CD4-positive, CD25-positive, alpha-beta regulatory T cell (primary cell): ENCODE measurements at regions not wholly inside any gene's neighbourhood (a gene's known extent, or its start where the extent isn't known, plus 50 kb on each side); places are given as distances from the start of the nearest gene placed in this dataset.
"Not testable (repeated sequence)": the region's sequence is repeated elsewhere in the genome, so short reads cannot be mapped to it uniquely, and the experiment has no call there.

Experiments
- ATAC-seq, 2 donors: fragments of 150-1000 bp; cut with Tn5 transposase; one replicate each; pipeline ENCODE4 v1.10.0; 2021; ENCODE audit warnings: low read depth in 2 of 2, moderate number of reproducible peaks in 2 of 2, moderate library complexity in 1 of 2
- DNase-seq, 3 donors: peaks; one replicate each; pipeline versions ENCODE4 v3.0.0 to v3.0.0-alpha.2; 2012 to 2022; ENCODE audit warnings: mixed read lengths in 1 of 3
- H3K27ac ChIP-seq: one replicate; pipeline ENCODE4 v1.7.0; 2013; ENCODE audit warnings: mild to moderate bottlenecking, low read length; ENCODE audit not compliant: insufficient read depth, poor library complexity, severe bottlenecking
- H3K27me3 ChIP-seq: one replicate; pipeline ENCODE4 v1.7.0; 2013; ENCODE audit warnings: low read length; ENCODE audit not compliant: control insufficient read depth, insufficient read depth
- H3K36me3 ChIP-seq: one replicate; pipeline ENCODE4 v1.7.0; 2013; ENCODE audit warnings: mild to moderate bottlenecking, low read length, moderate library complexity; ENCODE audit not compliant: control insufficient read depth, insufficient read depth
- H3K4me1 ChIP-seq: 2 replicates; pipeline ENCODE4 v1.7.0; 2013; ENCODE audit warnings: mild to moderate bottlenecking, low read length; ENCODE audit not compliant: insufficient read depth, control insufficient read depth, poor library complexity, severe bottlenecking
- H3K4me3 ChIP-seq: one replicate; pipeline ENCODE4 v1.7.0; 2013; ENCODE audit warnings: low read depth, mild to moderate bottlenecking, low read length, moderate library complexity
- H3K9me3 ChIP-seq, 2 experiments: 1 replicate in 1 of 2; 2 replicates in 1 of 2; pipeline ENCODE4 v1.7.0; 2013; ENCODE audit warnings: low read length in 2 of 2, mild to moderate bottlenecking in 1 of 2, moderate library complexity in 1 of 2; ENCODE audit not compliant: control insufficient read depth in 2 of 2
- H3K27ac Mint-ChIP-seq, 3 donors: one replicate each; pipeline ENCODE4 v1.8.0; 2020 to 2022; ENCODE audit warnings: mild to moderate bottlenecking in 3 of 3, mixed read lengths in 3 of 3, moderate library complexity in 2 of 3
- H3K27me3 Mint-ChIP-seq: one replicate; pipeline ENCODE4 v1.8.0; 2022; ENCODE audit warnings: mild to moderate bottlenecking, mixed read lengths
- H3K36me3 Mint-ChIP-seq: one replicate; pipeline ENCODE4 v1.8.0; 2020; ENCODE audit warnings: mixed read lengths
- H3K4me1 Mint-ChIP-seq, 4 donors: one replicate each; pipeline ENCODE4 v1.8.0; 2020 to 2022; ENCODE audit warnings: mixed read lengths in 4 of 4, mild to moderate bottlenecking in 1 of 4
- H3K4me3 Mint-ChIP-seq, 4 donors: one replicate each; pipeline ENCODE4 v1.8.0; 2020 to 2022; ENCODE audit warnings: mild to moderate bottlenecking in 4 of 4, mixed read lengths in 4 of 4, moderate library complexity in 3 of 4
- H3K9me3 Mint-ChIP-seq, 7 donors: one replicate each; pipeline ENCODE4 v1.8.0; 2020 to 2022; ENCODE audit warnings: mixed read lengths in 7 of 7, mild to moderate bottlenecking in 3 of 7, moderate library complexity in 2 of 7

DNA sequence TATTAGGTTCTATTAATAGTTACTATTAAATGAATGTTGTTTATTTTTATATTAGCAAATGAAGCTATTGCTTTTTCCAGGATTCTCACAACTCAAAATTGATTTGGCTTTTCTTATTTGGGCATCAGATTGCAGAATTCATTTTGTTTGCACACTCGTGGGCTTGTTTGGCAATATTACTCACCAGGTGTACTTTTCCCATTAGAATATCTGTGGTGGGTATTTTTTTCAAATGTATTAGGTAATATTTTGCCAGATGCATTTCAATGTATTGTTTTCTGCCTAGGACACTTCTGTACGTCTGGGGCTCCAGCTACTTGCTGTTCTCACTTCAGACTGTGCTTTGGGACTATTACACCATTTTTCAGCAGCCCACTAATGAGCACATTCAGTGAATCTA, 108.0 kb upstream of the GHR start:
- H3K27me3 Mint-ChIP-seq, result no peaks in the 10 kb centered on the region
- ATAC-seq, result no peak
- Histone ChIP-seq H3K36me3 (no peaks in the 10 kb centered on the region), H3K27ac (no peak overlapping the region), H3K4me3 (no peak overlapping the region), H3K4me1 (no peaks in the 10 kb centered on the region), H3K27me3 (no peaks in the 10 kb centered on the region), H3K9me3 (peaks cover 0 to under 1% of the 10 kb centered on the region in 2 experiments)
- no peak for DNase-seq
- H3K4me1 Mint-ChIP-seq, result no peaks in the 10 kb centered on the region
- H3K27ac Mint-ChIP-seq, result no peak overlapping the region
- no peak overlapping the region for H3K4me3 Mint-ChIP-seq
- no peaks in the 10 kb centered on the region for H3K36me3 Mint-ChIP-seq
- peaks cover 0 to 20% (median 5%) of the 10 kb centered on the region in 7 donors for H3K9me3 Mint-ChIP-seq

- no peak overlapping the region for H3K4me3 ChIP-seq
- no peaks in the 10 kb centered on the region for H3K4me1 Mint-ChIP-seq
- H3K27ac ChIP-seq, result no peak overlapping the region
- peaks cover 0 to 3% of the 10 kb centered on the region in 2 experiments for H3K9me3 ChIP-seq
- peaks cover 0 to 24% (median 6%) of the 10 kb centered on the region in 7 donors for H3K9me3 Mint-ChIP-seq
- no peak overlapping the region for H3K4me3 Mint-ChIP-seq
- ATAC-seq (no peak), DNase-seq (no peak)
- H3K36me3 Mint-ChIP-seq, result no peaks in the 10 kb centered on the region
- H3K27ac Mint-ChIP-seq, result no peak overlapping the region
- no peaks in the 10 kb centered on the region for H3K27me3 ChIP-seq
- no peaks in the 10 kb centered on the region for H3K27me3 Mint-ChIP-seq
- no peaks in the 10 kb centered on the region for H3K36me3 ChIP-seq
- H3K4me1 ChIP-seq, result no peaks in the 10 kb centered on the region
Observed at GRCh38 chr5:42317575-42317974, 105.7 kb upstream of the GHR start.

GRCh38 chr5:42319546-42319945, 103.7 kb upstream of the GHR start:
- ATAC-seq, H3K4me1 Mint-ChIP-seq, H3K36me3 Mint-ChIP-seq, H3K36me3 ChIP-seq, H3K27me3 ChIP-seq, H3K4me1 ChIP-seq, H3K9me3 ChIP-seq, H3K27ac ChIP-seq, H3K27ac Mint-ChIP-seq, H3K27me3 Mint-ChIP-seq, DNase-seq, H3K4me3 ChIP-seq, H3K4me3 Mint-ChIP-seq: not testable (repeated sequence)
- H3K9me3 Mint-ChIP-seq, result peaks cover 0 to 24% (median 7%) of the 10 kb centered on the region in 7 donors

GRCh38 chr5:42321785-42322184, 101.5 kb upstream of the GHR start:
- no peak overlapping the region for H3K27ac ChIP-seq
- Mint-ChIP-seq H3K4me1 (peaks cover 0 to 1% (median 0%) of the 10 kb centered on the region in 4 donors), H3K27me3 (no peaks in the 10 kb centered on the region), H3K4me3 (no peak overlapping the region), H3K9me3 (peaks cover 0 to 24% (median 7%) of the 10 kb centered on the region in 7 donors), H3K27ac (no peak overlapping the region), H3K36me3 (no peaks in the 10 kb centered on the region)
- no peaks in the 10 kb centered on the region for H3K4me1 ChIP-seq
- no peaks in the 10 kb centered on the region for H3K27me3 ChIP-seq
- DNase-seq (no peak), ATAC-seq (no peak)
- H3K9me3 ChIP-seq, result peaks cover 0 to 3% of the 10 kb centered on the region in 2 experiments
- H3K36me3 ChIP-seq, result no peaks in the 10 kb centered on the region
- no peak overlapping the region for H3K4me3 ChIP-seq

- Histone ChIP-seq H3K27me3 (no peaks in the 10 kb centered on the region), H3K4me1 (no peaks in the 10 kb centered on the region), H3K9me3 (peaks cover 2 to 15% of the 10 kb centered on the region in 2 experiments), H3K36me3 (no peaks in the 10 kb centered on the region), H3K27ac (no peak overlapping the region), H3K4me3 (no peak overlapping the region)
- no peak overlapping the region for H3K4me3 Mint-ChIP-seq
- peaks cover 4% of the 10 kb centered on the region for H3K36me3 Mint-ChIP-seq
- no peaks in the 10 kb centered on the region for H3K27me3 Mint-ChIP-seq
- H3K27ac Mint-ChIP-seq, result no peak overlapping the region
- ATAC-seq (no peak), DNase-seq (no peak)
- H3K4me1 Mint-ChIP-seq, result no peaks in the 10 kb centered on the region
- H3K9me3 Mint-ChIP-seq, result peaks cover 4 to 24% (median 11%) of the 10 kb centered on the region in 7 donors
Observed at GRCh38 chr5:42337143-42337542, 86.1 kb upstream of the GHR start.

GRCh38 chr5:42337607-42338006, 85.6 kb upstream of the GHR start:
- H3K4me3 Mint-ChIP-seq, result no peak overlapping the region
- no peak overlapping the region for H3K4me3 ChIP-seq
- H3K27me3 ChIP-seq, result no peaks in the 10 kb centered on the region
- H3K27ac Mint-ChIP-seq, result no peak overlapping the region
- H3K4me1 ChIP-seq, result no peaks in the 10 kb centered on the region
- H3K36me3 Mint-ChIP-seq, result peaks cover 4% of the 10 kb centered on the region
- H3K9me3 ChIP-seq, result peaks cover 2 to 15% of the 10 kb centered on the region in 2 experiments
- H3K27me3 Mint-ChIP-seq, result no peaks in the 10 kb centered on the region
- H3K4me1 Mint-ChIP-seq, result no peaks in the 10 kb centered on the region
- ATAC-seq (no peak), DNase-seq (no peak)
- H3K9me3 Mint-ChIP-seq, result peaks cover 4 to 24% (median 11%) of the 10 kb centered on the region in 7 donors
- H3K36me3 ChIP-seq, result no peaks in the 10 kb centered on the region
- no peak overlapping the region for H3K27ac ChIP-seq

GRCh38 chr5:42338136-42338535, 85.1 kb upstream of the GHR start:
- Mint-ChIP-seq H3K36me3 (peaks cover 4% of the 10 kb centered on the region), H3K9me3 (peaks cover 4 to 24% (median 11%) of the 10 kb centered on the region in 7 donors)

DNA sequence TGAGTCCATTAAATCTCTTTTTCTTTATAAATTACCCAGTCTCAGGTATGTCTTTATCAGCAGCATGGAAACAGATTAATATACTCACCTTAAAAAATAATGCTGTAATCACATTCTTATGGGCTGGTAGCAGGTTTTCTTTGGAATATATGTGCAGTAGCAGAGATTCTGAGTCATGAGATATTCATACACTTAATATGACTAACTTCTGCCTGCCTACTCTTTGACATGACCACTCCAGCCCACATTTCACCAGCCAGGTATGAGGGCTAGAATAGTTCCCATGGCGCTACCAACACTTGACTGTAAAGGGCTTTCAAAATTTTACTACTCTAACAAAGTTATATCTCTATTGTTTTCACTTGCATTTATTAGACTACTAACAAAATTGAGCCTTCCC, 74.1 kb upstream of the GHR start:
- no peaks in the 10 kb centered on the region for H3K9me3 ChIP-seq
- no peak for DNase-seq
- H3K4me1 Mint-ChIP-seq, result no peaks in the 10 kb centered on the region
- H3K9me3 Mint-ChIP-seq, result peaks cover 0 to 17% (median 5%) of the 10 kb centered on the region in 7 donors
- no peak overlapping the region for H3K4me3 Mint-ChIP-seq
- ATAC-seq, result no peak
- H3K27me3 Mint-ChIP-seq, result no peaks in the 10 kb centered on the region
- no peaks in the 10 kb centered on the region for H3K4me1 ChIP-seq
- no peak overlapping the region for H3K27ac ChIP-seq
- no peaks in the 10 kb centered on the region for H3K27me3 ChIP-seq
- no peaks in the 10 kb centered on the region for H3K36me3 ChIP-seq
- no peak overlapping the region for H3K4me3 ChIP-seq
- no peak overlapping the region for H3K27ac Mint-ChIP-seq
- no peaks in the 10 kb centered on the region for H3K36me3 Mint-ChIP-seq

More at GRCh38 chr5:42338136-42338535, 85.1 kb upstream of the GHR start:
- DNase-seq, result no peak
- Mint-ChIP-seq H3K4me3 (no peak overlapping the region), H3K27ac (no peak overlapping the region), H3K4me1 (no peaks in the 10 kb centered on the region), H3K27me3 (no peaks in the 10 kb centered on the region)
- no peak overlapping the region for H3K4me3 ChIP-seq
- ATAC-seq, result no peak
- H3K36me3 ChIP-seq, result no peaks in the 10 kb centered on the region
- H3K27me3 ChIP-seq, result no peaks in the 10 kb centered on the region
- peaks cover 2 to 15% of the 10 kb centered on the region in 2 experiments for H3K9me3 ChIP-seq
- no peaks in the 10 kb centered on the region for H3K4me1 ChIP-seq
- H3K27ac ChIP-seq, result no peak overlapping the region
